GM19239 (cell line): ENCODE measurements at regions not wholly inside any gene's neighbourhood (a gene's known extent, or its start where the extent isn't known, plus 50 kb on each side); places are given as distances from the start of the nearest gene placed in this dataset.

Source experiments
- DNase-seq: peaks from one replicate; pipeline ENCODE4 v3.0.0; 2011; ENCODE audit warnings: low spot score; ENCODE audit not compliant: insufficient read length
- FAIRE-seq: peaks from 2 replicates; lab custom pipeline; 2011; peaks lifted over from hg19 to GRCh38; lab: Jason Lieb, UNC

DNA sequence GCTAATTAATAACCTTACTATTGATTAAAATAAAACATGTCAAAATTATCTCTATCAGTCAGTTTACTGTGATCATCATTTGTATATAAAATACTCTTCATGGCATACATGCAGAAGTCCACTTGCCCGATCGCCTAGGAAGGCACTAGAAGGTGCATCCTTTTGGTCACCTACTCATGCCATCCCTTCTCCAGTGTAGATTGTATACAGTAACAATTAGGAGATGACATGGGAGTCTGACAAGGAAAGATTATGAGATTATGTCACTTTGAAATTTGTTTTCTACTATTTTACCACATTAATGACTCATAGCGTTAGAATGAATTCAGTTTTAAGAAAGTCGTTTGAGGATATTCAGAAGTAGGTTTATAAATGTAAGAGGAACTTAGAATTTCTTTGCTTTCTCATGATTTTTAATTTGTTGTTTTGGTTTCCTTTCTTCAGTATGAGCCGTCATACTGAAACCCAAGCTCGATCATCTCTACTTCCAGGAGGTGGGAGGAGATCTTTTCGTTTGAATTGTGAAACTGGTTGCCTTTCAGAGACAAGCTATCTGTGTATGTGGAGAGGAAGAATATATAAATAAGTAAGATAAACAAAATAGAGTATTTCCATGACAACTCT is 51.1 kb upstream of the UNC5C start:
- no peak for FAIRE-seq

More for the DNA sequence above, 51.1 kb upstream of the UNC5C start:
- no peak for DNase-seq
